ENCODE measurements at regions not wholly inside any gene's neighbourhood (a gene's known extent, or its start where the extent isn't known, plus 50 kb on each side); places are given as distances from the start of the nearest gene placed in this dataset.
"Not testable (repeated sequence)": the region's sequence is repeated elsewhere in the genome, so short reads cannot be mapped to it uniquely, and the experiment has no call there.

- no peak for DNase-seq
These were observed 239.9 kb upstream of the TRPM3 start for GRCh38 chr9:71361357-71361756.

- no peak for DNase-seq
These were observed 235.9 kb upstream of the TRPM3 start for GRCh38 chr9:71357346-71357745.

GRCh38 chr9:71355884-71356283 lies 234.5 kb upstream of the TRPM3 start:
- no peak for DNase-seq

GRCh38 chr9:71353720-71354119 lies 232.3 kb upstream of the TRPM3 start:
- DNase-seq, result no peak

- no peak for DNase-seq
These were observed 231.4 kb upstream of the TRPM3 start for GRCh38 chr9:71352837-71353236.

GRCh38 chr9:71349218-71349617 lies 227.8 kb upstream of the TRPM3 start:
- no peak for DNase-seq

GRCh38 chr9:71333321-71333720 lies 211.9 kb upstream of the TRPM3 start:
- no peak for DNase-seq

GRCh38 chr9:71331603-71332002 lies 210.2 kb upstream of the TRPM3 start:
- no peak for DNase-seq

- no peak for DNase-seq
These were observed 208.5 kb upstream of the TRPM3 start for GRCh38 chr9:71329873-71330272.

- no peak for DNase-seq
These were observed 204.9 kb upstream of the TRPM3 start for GRCh38 chr9:71326360-71326759.

- no peak for DNase-seq
These were observed 201.9 kb upstream of the TRPM3 start for GRCh38 chr9:71323357-71323756.

- DNase-seq, result no peak
These were observed 200.9 kb upstream of the TRPM3 start for GRCh38 chr9:71322311-71322710.

- no peak for DNase-seq
These were observed 187.0 kb upstream of the TRPM3 start for GRCh38 chr9:71308454-71308853.

- DNase-seq, result no peak
These were observed 184.7 kb upstream of the TRPM3 start for GRCh38 chr9:71306134-71306533.

- no peak for DNase-seq
These were observed 181.9 kb upstream of the TRPM3 start for GRCh38 chr9:71303351-71303750.

GRCh38 chr9:71302776-71303175 lies 181.4 kb upstream of the TRPM3 start:
- DNase-seq, result no peak

GRCh38 chr9:71295928-71296327 lies 174.5 kb upstream of the TRPM3 start:
- DNase-seq, result no peak

GRCh38 chr9:71286146-71286545 lies 164.7 kb upstream of the TRPM3 start:
- DNase-seq, result no peak

GRCh38 chr9:71285191-71285656 lies 163.8 kb upstream of the TRPM3 start:
- peak; percentile 20 for DNase-seq

- not testable (repeated sequence) for DNase-seq
These were observed 160.7 kb upstream of the TRPM3 start for GRCh38 chr9:71282116-71282515.

GRCh38 chr9:71279151-71279739 lies 157.8 kb upstream of the TRPM3 start:
- no peak for DNase-seq

- no peak for DNase-seq
These were observed 152.2 kb upstream of the TRPM3 start for GRCh38 chr9:71273613-71274012.

- DNase-seq, result peak; percentile 20
These were observed 150.2 kb upstream of the TRPM3 start for GRCh38 chr9:71271602-71272001.

- no peak for DNase-seq
These were observed 149.1 kb upstream of the TRPM3 start for GRCh38 chr9:71270554-71270953.

- no peak for DNase-seq
These were observed 148.4 kb upstream of the TRPM3 start for GRCh38 chr9:71269859-71270258.

Data from NCI-H187 treated with DMSO at 0.1 percent for 48 hours (cell line).